ENCODE measurements at regions not wholly inside any gene's neighbourhood (a gene's known extent, or its start where the extent isn't known, plus 50 kb on each side); places are given as distances from the start of the nearest gene placed in this dataset.

DNA sequence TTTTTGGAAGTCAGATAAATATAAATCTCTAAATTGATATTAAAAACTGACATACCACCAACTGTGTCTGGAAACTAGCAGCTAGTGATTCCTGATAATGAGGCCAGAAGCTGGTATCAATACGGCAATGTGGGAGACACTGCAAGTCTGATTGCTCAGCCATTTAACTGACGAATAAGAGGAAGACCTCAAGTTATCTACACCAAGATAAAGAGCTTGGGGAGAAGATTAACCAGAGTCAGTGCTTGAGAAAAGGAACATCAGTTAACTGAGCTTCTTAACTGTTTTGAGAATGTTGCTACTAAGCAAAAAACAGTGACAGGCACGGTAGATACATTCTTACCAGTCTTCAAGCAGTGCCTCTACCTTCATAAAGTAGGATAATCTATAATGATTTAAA lies 140.4 kb upstream of the TENT5A start:
- TF ChIP-seq POLR2AphosphoS5 (IDR thresholded peaks at IDR 0.05) (no peak), CTCF (IDR thresholded peaks at IDR 0.05) (no peak), EP300 (IDR thresholded peaks at IDR 0.05) (no peak)

Measured in upper lobe of left lung (tissue), 4 donors.